Endothelial cell of umbilical vein (primary cell): ENCODE measurements at regions not wholly inside any gene's neighbourhood (a gene's known extent, or its start where the extent isn't known, plus 50 kb on each side); places are given as distances from the start of the nearest gene placed in this dataset.

Experiments used
- BruUV-seq: library from RNA; stranded (reverse); fragments of 400-500 nt; replicated peaks from 2 replicates; lab custom pipeline; 2021; lab: Mats Ljungman, UMichigan
- CTCF ChIA-PET: fragments of 300-600, 350-600 bp; sonication (Branson Sonifier 250); formaldehyde crosslinking; loops from one replicate; lab custom pipeline; 2021; ENCODE audit warnings: antibody characterized with exemption, inconsistent platforms; lab: Charles Lee
- POLR2A ChIA-PET: fragments of 300-600, 350-600 bp; sonication (Branson Sonifier 250); formaldehyde crosslinking; loops from one replicate; lab custom pipeline; 2021; ENCODE audit warnings: antibody characterized with exemption, inconsistent platforms; lab: Charles Lee
- DNase-seq: peaks from one replicate; pipeline ENCODE4 v3.0.0-alpha.2; 2011; ENCODE audit warnings: low read depth, low spot score
- FAIRE-seq: peaks from 2 replicates; lab custom pipeline; 2011; peaks lifted over from hg19 to GRCh38; lab: Jason Lieb, UNC
- H2AFZ ChIP-seq: 2 replicates; pipeline ENCODE4 v1.6.0; 2012; ENCODE audit warnings: low read depth, low read length, control low read depth, inconsistent platforms
- H3K27ac ChIP-seq: 2 replicates; pipeline ENCODE4 v1.5.1; 2011; ENCODE audit warnings: low read depth, mild to moderate bottlenecking, control low read depth, low read length, moderate library complexity; ENCODE audit not compliant: insufficient read depth
- H3K27me3 ChIP-seq, 2 experiments: 2 replicates each; pipeline versions ENCODE4 v1.6.0 to v1.6.1; 2011; ENCODE audit warnings: low read length in 2 of 2, mixed read lengths in 1 of 2; ENCODE audit not compliant: control insufficient read depth in 2 of 2, insufficient read depth in 2 of 2
- H3K36me3 ChIP-seq, 2 experiments: 2 replicates in 1 of 2; 3 replicates in 1 of 2; pipeline ENCODE4 v1.5.1; 2011; ENCODE audit warnings: low read length in 2 of 2, mild to moderate bottlenecking in 1 of 2, moderate library complexity in 1 of 2; ENCODE audit not compliant: control insufficient read depth in 2 of 2, insufficient read depth in 2 of 2; ENCODE audit errors: extremely low read depth in 1 of 2
- H3K4me1 ChIP-seq: 3 replicates; pipeline ENCODE4 v1.5.1; 2011; ENCODE audit warnings: mild to moderate bottlenecking, low read length; ENCODE audit not compliant: control insufficient read depth, insufficient read depth; ENCODE audit errors: extremely low read depth
- H3K4me2 ChIP-seq: 2 replicates; pipeline ENCODE4 v1.6.1; 2011; ENCODE audit warnings: low read length, control low read depth, mixed read lengths; ENCODE audit not compliant: insufficient read depth
- H3K4me3 ChIP-seq, 3 experiments: fragments of 200-600 bp in 1 of 3; sonication (generic), shearing (Covaris generic) in 1 of 3; replicated peaks in 1 of 3; 2 replicates each; pipeline ENCODE4 v1.5.1; 2011 to 2016; ENCODE audit warnings: control low read depth in 3 of 3, low read length in 3 of 3, mild to moderate bottlenecking in 2 of 3, inconsistent platforms in 1 of 3, low read depth in 1 of 3, moderate library complexity in 1 of 3; ENCODE audit not compliant: insufficient read depth in 1 of 3
- H3K79me2 ChIP-seq: 2 replicates; pipeline ENCODE4 v1.6.0; 2012; ENCODE audit warnings: low read length, inconsistent platforms; ENCODE audit not compliant: control insufficient read depth, insufficient read depth
- H3K9ac ChIP-seq: replicated peaks from 2 replicates; pipeline ENCODE3; 2011; ENCODE audit warnings: low read length, control low read depth; ENCODE audit not compliant: insufficient read depth; ENCODE audit errors: extremely low read depth
- H3K9me1 ChIP-seq: replicated peaks from 3 replicates; pipeline ENCODE4 v1.6.0; 2011; ENCODE audit warnings: mild to moderate bottlenecking, low read length; ENCODE audit not compliant: control insufficient read depth, insufficient read depth; ENCODE audit errors: extremely low read depth
- H3K9me3 ChIP-seq: replicated peaks from 2 replicates; pipeline ENCODE4 v1.5.1; 2012; ENCODE audit warnings: low read length, inconsistent platforms; ENCODE audit not compliant: control insufficient read depth, insufficient read depth
- H4K20me1 ChIP-seq: replicated peaks from 2 replicates; pipeline ENCODE3; 2011; ENCODE audit warnings: mild to moderate bottlenecking, low read length; ENCODE audit not compliant: control insufficient read depth, insufficient read depth; ENCODE audit errors: extremely low read depth
- EZH2 ChIP-seq: IDR thresholded peaks from 2 replicates; pipeline ENCODE4 v1.6.1; 2012; ENCODE audit warnings: borderline replicate concordance, low read depth, mild to moderate bottlenecking, moderate library complexity, low read length, inconsistent platforms; ENCODE audit not compliant: severe bottlenecking
- FOS ChIP-seq: IDR thresholded peaks from 2 replicates; pipeline ENCODE4 v1.6.1; 2011; ENCODE audit warnings: mild to moderate bottlenecking, low read length, moderate library complexity, borderline replicate concordance; ENCODE audit not compliant: insufficient read depth
- GATA2 ChIP-seq: IDR thresholded peaks from 2 replicates; pipeline ENCODE4 v1.7.0; 2011; ENCODE audit warnings: low read depth, mild to moderate bottlenecking, moderate library complexity, mixed read lengths, low read length; ENCODE audit not compliant: insufficient read length, insufficient read depth
- JUN ChIP-seq: IDR thresholded peaks from 2 replicates; pipeline ENCODE4 v1.6.1; 2011; ENCODE audit warnings: borderline replicate concordance, low read depth; ENCODE audit not compliant: insufficient read length, insufficient read depth
- MYC ChIP-seq: IDR thresholded peaks from one replicate; pipeline ENCODE4 v1.6.1; 2011; ENCODE audit warnings: mild to moderate bottlenecking, low read depth, low read length
- POLR2A ChIP-seq: IDR thresholded peaks from 2 replicates; pipeline ENCODE4 v1.6.1; 2012; ENCODE audit warnings: low read depth, mild to moderate bottlenecking, control low read depth, low read length
- POLR2AphosphoS5 ChIP-seq: IDR thresholded peaks from 2 replicates; pipeline ENCODE4 v1.6.1; 2012; ENCODE audit warnings: low read depth, mild to moderate bottlenecking, control low read depth, low read length, moderate library complexity; ENCODE audit not compliant: insufficient read depth
- dilution Hi-C: fragments of 300-500 bp; cut with MboI; formaldehyde crosslinking; loops from one replicate; pipeline ENCODE4 v1.15.0; 2019; ENCODE audit warnings: low sequenced_read_pairs; ENCODE audit not compliant: extremely low pct_ligation_motif_present
- intact Hi-C: fragments of 100-400 bp; cut with micrococcal nuclease; formaldehyde crosslinking; loops from one replicate; pipeline ENCODE4 v1.10.0; 2022
- TF ChIP-seq, protein P1 (sequence below): IDR thresholded peaks from 2 replicates; pipeline ENCODE4 v1.6.1; 2011; ENCODE audit not compliant: insufficient read depth, insufficient read length
- TF ChIP-seq, protein P2 (sequence below), 2 donors: IDR thresholded peaks; 1 replicate in 1 of 2; 2 replicates in 1 of 2; pipeline ENCODE4 v1.5.1; 2011; ENCODE audit warnings: low read length in 2 of 2, mild to moderate bottlenecking in 2 of 2, moderate library complexity in 2 of 2, control low read depth in 1 of 2, inconsistent platforms in 1 of 2, low read depth in 1 of 2; ENCODE audit not compliant: insufficient read depth in 1 of 2; ENCODE audit errors: extremely low read depth in 1 of 2

DNA sequence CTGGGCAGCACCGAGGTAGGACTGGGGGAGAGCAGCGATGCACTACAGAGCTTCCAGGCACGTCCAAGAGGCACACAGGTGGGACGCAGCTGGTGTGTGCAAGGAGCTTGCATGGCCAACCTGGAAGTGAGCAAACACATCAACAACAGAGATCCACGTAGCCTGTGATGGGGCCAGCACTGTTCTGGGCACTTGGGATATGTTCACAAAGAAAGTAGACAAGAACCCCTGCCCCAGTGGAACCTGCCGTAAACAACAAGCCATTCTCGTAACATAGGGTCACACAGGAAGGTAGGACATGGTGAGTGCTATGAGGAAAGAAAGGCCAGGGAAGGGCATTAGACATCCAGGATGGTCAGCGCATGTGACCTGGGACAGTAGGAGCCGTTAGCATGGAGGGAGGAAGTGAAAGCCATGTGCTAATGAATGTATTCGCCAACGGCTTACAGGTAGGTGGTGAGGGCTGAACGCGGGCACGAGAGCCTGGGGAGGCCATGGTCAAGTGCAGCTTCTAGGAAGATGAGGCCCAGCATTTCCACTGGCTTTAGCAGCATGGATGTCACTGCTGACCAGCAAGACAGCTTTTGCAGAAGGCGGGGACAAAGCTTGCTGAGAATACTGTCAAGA is 105.5 kb downstream of the TEX26 start:
- no peak for FAIRE-seq
- no peak overlapping the region for H3K4me2 ChIP-seq
- POLR2A ChIA-PET, result no interaction called here

More for the DNA sequence above, 105.5 kb downstream of the TEX26 start:
- no peak for DNase-seq
- no peak overlapping the region for H3K4me3 ChIP-seq
- no peak for TF ChIP-seq POLR2AphosphoS5
- no peak for TF ChIP-seq MYC
- no peak for TF ChIP-seq EZH2
- no peak for TF ChIP-seq FOS
- no peak for TF ChIP-seq JUN
- TF ChIP-seq, protein P1, sequence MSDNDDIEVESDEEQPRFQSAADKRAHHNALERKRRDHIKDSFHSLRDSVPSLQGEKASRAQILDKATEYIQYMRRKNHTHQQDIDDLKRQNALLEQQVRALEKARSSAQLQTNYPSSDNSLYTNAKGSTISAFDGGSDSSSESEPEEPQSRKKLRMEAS, result no peak
- no peak for TF ChIP-seq GATA2
- TF ChIP-seq, protein P2, sequence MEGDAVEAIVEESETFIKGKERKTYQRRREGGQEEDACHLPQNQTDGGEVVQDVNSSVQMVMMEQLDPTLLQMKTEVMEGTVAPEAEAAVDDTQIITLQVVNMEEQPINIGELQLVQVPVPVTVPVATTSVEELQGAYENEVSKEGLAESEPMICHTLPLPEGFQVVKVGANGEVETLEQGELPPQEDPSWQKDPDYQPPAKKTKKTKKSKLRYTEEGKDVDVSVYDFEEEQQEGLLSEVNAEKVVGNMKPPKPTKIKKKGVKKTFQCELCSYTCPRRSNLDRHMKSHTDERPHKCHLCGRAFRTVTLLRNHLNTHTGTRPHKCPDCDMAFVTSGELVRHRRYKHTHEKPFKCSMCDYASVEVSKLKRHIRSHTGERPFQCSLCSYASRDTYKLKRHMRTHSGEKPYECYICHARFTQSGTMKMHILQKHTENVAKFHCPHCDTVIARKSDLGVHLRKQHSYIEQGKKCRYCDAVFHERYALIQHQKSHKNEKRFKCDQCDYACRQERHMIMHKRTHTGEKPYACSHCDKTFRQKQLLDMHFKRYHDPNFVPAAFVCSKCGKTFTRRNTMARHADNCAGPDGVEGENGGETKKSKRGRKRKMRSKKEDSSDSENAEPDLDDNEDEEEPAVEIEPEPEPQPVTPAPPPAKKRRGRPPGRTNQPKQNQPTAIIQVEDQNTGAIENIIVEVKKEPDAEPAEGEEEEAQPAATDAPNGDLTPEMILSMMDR (IDR thresholded peaks at IDR 0.05; ENCODE audit: extremely low read depth in 1 of 2, insufficient read depth in 1 of 2, low read depth in 1 of 2, low read length in 2 of 2), result no peak
- no peak for TF ChIP-seq POLR2A
- peaks cover 0 to 5% of the 10 kb centered on the region in 2 experiments for H3K27me3 ChIP-seq
- no peaks in the 10 kb centered on the region for H3K9me3 ChIP-seq
- H3K79me2 ChIP-seq, result no peaks in the 10 kb centered on the region
- no peaks in the 10 kb centered on the region for H3K9me1 ChIP-seq
- H3K9ac ChIP-seq, result no peak overlapping the region
- BruUV-seq, result no TSS peak
- no peak overlapping the region for H3K27ac ChIP-seq
- H4K20me1 ChIP-seq, result no peaks in the 10 kb centered on the region
- intact Hi-C loops, result no loop called here
- no peak overlapping the region for H2AFZ ChIP-seq
- no peaks in the 10 kb centered on the region for H3K36me3 ChIP-seq
- dilution Hi-C loops, result no loop called here
- H3K4me1 ChIP-seq, result no peaks in the 10 kb centered on the region
- CTCF ChIA-PET, result interaction anchor here (1.2 to 1.3 kb wide), 2 partner anchors 11 to 24 kb away, joined by 3 read pairs; no protein-coding TSS in a partner anchor
